Left lung (tissue), 4 donors: ENCODE measurements at regions not wholly inside any gene's neighbourhood (a gene's known extent, or its start where the extent isn't known, plus 50 kb on each side); places are given as distances from the start of the nearest gene placed in this dataset.

Experiments used
- ATAC-seq: fragments of 200-7000 bp; cut with Tn5 transposase; one replicate; pipeline ENCODE4 v1.9.1; 2020; ENCODE audit warnings: moderate library complexity
- DNase-seq, 4 donors: peaks; one replicate each; pipeline ENCODE4 v3.0.0-alpha.2; 2013 to 2020
- H3K27ac ChIP-seq, 2 donors: fragments of 200-600 bp; sonication (generic) in 1 of 2; one replicate each; pipeline versions ENCODE4 v1.5.0 to v1.8.0; 2020 to 2021
- H3K27me3 ChIP-seq, 2 donors: fragments of 200-600 bp; sonication (generic) in 1 of 2; one replicate each; pipeline versions ENCODE4 v1.5.0 to v1.8.0; 2020 to 2021
- H3K36me3 ChIP-seq, 2 donors: fragments of 200-600 bp; sonication (generic) in 1 of 2; one replicate each; pipeline versions ENCODE4 v1.5.0 to v1.8.0; 2020 to 2021
- H3K4me1 ChIP-seq, 2 donors: fragments of 200-600 bp; one replicate each; pipeline ENCODE4 v1.8.0; 2021
- H3K4me3 ChIP-seq, 2 donors: fragments of 200-600 bp; sonication (generic) in 1 of 2; one replicate each; pipeline versions ENCODE4 v1.5.0 to v1.8.0; 2020 to 2021; ENCODE audit warnings: mild to moderate bottlenecking in 1 of 2
- H3K9me3 ChIP-seq, 2 donors: fragments of 200-600 bp; sonication (generic) in 1 of 2; one replicate each; pipeline versions ENCODE4 v1.5.0 to v1.8.0; 2020 to 2021
- intact Hi-C, 2 donors: fragments of 100-400 bp; cut with DNase I; formaldehyde crosslinking; loops; one replicate each; pipeline versions ENCODE4 v1.11.2 to v1.14.2; 2022
- TF ChIP-seq, protein P1 (sequence below), 2 donors: fragments of 200-600 bp; sonication (generic) in 1 of 2; IDR thresholded peaks; one replicate each; pipeline versions ENCODE4 v1.5.0 to v1.8.0; 2021; ENCODE audit warnings: antibody characterized with exemption in 2 of 2
- donor health status: DM: no; HTN: yes; CAD: no.
- donor health status: DM: no; HTN: no; CAD: no.

DNA sequence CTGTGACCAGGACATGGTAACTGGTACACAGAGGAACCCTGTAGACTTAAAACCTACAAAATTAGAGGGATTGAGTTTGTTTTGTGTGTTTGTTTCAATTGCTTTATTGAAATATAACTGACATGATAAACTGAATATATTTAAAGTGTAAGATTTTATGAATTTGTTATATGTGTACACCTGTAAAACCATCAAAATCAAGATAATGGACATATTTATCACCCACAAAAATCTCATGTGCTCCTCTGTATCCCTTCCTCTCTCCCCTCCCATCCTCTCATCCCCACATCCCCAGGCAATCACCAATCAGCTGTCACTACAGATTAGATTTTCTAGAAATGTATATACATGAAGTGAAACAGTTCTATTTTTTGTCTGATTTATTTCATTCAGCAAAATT lies 565.5 kb downstream of the NOVA1 start:
- no peak overlapping the region for H3K27ac ChIP-seq
- intact Hi-C loops: no loop called here
- H3K36me3 ChIP-seq: no peaks in the 10 kb centered on the region
- no peak overlapping the region for H3K4me3 ChIP-seq
- H3K27me3 ChIP-seq: no peaks in the 10 kb centered on the region
- DNase-seq (no peak), ATAC-seq (no peak)
- no peaks in the 10 kb centered on the region for H3K4me1 ChIP-seq
- no peaks in the 10 kb centered on the region for H3K9me3 ChIP-seq
- TF ChIP-seq, protein P1, sequence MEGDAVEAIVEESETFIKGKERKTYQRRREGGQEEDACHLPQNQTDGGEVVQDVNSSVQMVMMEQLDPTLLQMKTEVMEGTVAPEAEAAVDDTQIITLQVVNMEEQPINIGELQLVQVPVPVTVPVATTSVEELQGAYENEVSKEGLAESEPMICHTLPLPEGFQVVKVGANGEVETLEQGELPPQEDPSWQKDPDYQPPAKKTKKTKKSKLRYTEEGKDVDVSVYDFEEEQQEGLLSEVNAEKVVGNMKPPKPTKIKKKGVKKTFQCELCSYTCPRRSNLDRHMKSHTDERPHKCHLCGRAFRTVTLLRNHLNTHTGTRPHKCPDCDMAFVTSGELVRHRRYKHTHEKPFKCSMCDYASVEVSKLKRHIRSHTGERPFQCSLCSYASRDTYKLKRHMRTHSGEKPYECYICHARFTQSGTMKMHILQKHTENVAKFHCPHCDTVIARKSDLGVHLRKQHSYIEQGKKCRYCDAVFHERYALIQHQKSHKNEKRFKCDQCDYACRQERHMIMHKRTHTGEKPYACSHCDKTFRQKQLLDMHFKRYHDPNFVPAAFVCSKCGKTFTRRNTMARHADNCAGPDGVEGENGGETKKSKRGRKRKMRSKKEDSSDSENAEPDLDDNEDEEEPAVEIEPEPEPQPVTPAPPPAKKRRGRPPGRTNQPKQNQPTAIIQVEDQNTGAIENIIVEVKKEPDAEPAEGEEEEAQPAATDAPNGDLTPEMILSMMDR (IDR thresholded peaks at IDR 0.05): no peak

GRCh38 chr14:26026384-26026783 lies 571.4 kb downstream of the NOVA1 start:
- DNase-seq: no peak
- H3K4me1 ChIP-seq: no peaks in the 10 kb centered on the region
- H3K36me3 ChIP-seq: no peaks in the 10 kb centered on the region
- ATAC-seq: no peak
- no peaks in the 10 kb centered on the region for H3K9me3 ChIP-seq
- intact Hi-C loops: no loop called here
- H3K4me3 ChIP-seq: no peak overlapping the region
- TF ChIP-seq, protein P1 (IDR thresholded peaks at IDR 0.05): no peak
- H3K27ac ChIP-seq: no peak overlapping the region
- no peaks in the 10 kb centered on the region for H3K27me3 ChIP-seq

GRCh38 chr14:26023967-26024366 lies 573.9 kb downstream of the NOVA1 start:
- no peak overlapping the region for H3K27ac ChIP-seq
- H3K4me3 ChIP-seq: no peak overlapping the region
- TF ChIP-seq, protein P1 (IDR thresholded peaks at IDR 0.05): no peak
- no peaks in the 10 kb centered on the region for H3K36me3 ChIP-seq
- no peaks in the 10 kb centered on the region for H3K4me1 ChIP-seq
- H3K9me3 ChIP-seq: no peaks in the 10 kb centered on the region
- DNase-seq: no peak
- intact Hi-C loops: no loop called here
- H3K27me3 ChIP-seq: no peaks in the 10 kb centered on the region
- no peak for ATAC-seq

- no peak for ATAC-seq
- Histone ChIP-seq H3K27me3 (no peaks in the 10 kb centered on the region), H3K36me3 (no peaks in the 10 kb centered on the region), H3K9me3 (no peaks in the 10 kb centered on the region), H3K27ac (no peak overlapping the region), H3K4me1 (no peaks in the 10 kb centered on the region), H3K4me3 (no peak overlapping the region)
- TF ChIP-seq, protein P1 (IDR thresholded peaks at IDR 0.05): no peak
- no peak for DNase-seq
- intact Hi-C loops: no loop called here
Observed at GRCh38 chr14:26021759-26022158, 576.1 kb downstream of the NOVA1 start.

GRCh38 chr14:26017270-26017669 lies 580.6 kb downstream of the NOVA1 start:
- ATAC-seq (no peak), DNase-seq (no peak)
- H3K27ac ChIP-seq: no peak overlapping the region
- intact Hi-C loops: no loop called here
- TF ChIP-seq, protein P1 (IDR thresholded peaks at IDR 0.05): no peak
- H3K36me3 ChIP-seq: no peaks in the 10 kb centered on the region
- no peaks in the 10 kb centered on the region for H3K9me3 ChIP-seq
- no peaks in the 10 kb centered on the region for H3K4me1 ChIP-seq
- no peak overlapping the region for H3K4me3 ChIP-seq
- H3K27me3 ChIP-seq: no peaks in the 10 kb centered on the region
